Erythroblast (primary cell): ENCODE measurements at regions not wholly inside any gene's neighbourhood (a gene's known extent, or its start where the extent isn't known, plus 50 kb on each side); places are given as distances from the start of the nearest gene placed in this dataset.

Experiments used
- GATA1 ChIP-seq: IDR thresholded peaks from 2 replicates; pipeline ENCODE4 v1.6.1; 2011; ENCODE audit warnings: low read depth, mild to moderate bottlenecking, control low read depth, low read length, moderate library complexity
- POLR2A ChIP-seq: IDR thresholded peaks from 2 replicates; pipeline ENCODE4 v1.6.1; 2011; ENCODE audit warnings: mild to moderate bottlenecking, low read length

GRCh38 chr7:46812101-46812675, 769.7 kb downstream of the TNS3 start:
- TF ChIP-seq POLR2A (no peak), GATA1 (no peak)
